ENCODE measurements at regions not wholly inside any gene's neighbourhood (a gene's known extent, or its start where the extent isn't known, plus 50 kb on each side); places are given as distances from the start of the nearest gene placed in this dataset.

DNA sequence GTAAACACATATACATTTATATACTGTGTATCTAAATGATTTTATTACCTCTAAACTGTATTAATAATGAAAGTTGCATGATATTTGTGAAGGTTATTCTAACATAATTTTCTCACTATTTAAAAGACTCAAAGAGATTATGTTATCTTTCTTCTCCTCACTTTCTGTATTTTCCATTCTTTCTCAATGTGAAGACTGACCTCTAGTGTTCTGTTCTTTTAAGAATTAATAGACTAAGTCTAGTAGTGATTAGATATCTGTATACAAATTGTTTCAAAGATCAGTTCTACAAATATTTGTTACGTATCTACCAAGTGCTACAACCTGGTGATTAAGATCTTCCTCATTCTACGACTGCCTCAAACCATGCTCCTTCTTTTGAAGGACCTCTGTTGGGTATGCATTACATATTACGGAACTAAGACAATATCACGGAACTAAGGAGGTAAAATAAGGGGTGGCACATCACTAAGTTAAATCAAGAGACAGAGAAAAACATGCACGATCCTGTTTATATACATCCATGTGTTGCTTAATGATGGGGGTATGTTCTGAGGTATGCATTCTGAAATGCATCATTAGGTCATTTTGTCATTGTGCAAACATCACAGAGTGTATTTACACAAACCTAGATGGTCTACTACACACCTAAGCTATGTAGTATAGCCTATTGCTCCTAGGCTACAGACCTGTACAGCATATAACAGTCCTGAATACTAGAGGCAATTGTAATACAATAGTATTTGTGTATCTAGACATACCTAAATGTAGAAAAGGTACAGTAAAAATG lies 161.5 kb upstream of the KBTBD8 start:
- DNase-seq (ENCODE audit: low read depth, low spot score) (no peak), FAIRE-seq (no peak), ATAC-seq (no peak)
- Histone ChIP-seq H3K27me3 (replicated peaks in 1 of 2; ENCODE audit: control insufficient read depth in 2 of 2, insufficient read depth in 2 of 2, low read length in 1 of 2) (no peaks in the 10 kb centered on the region; a peak in 1 of 4 replicates), H4K20me1 (ENCODE audit: control insufficient read depth, insufficient read depth) (no peaks in the 10 kb centered on the region), H3K4me2 (ENCODE audit: control insufficient read depth, insufficient read depth) (no peak overlapping the region), H3K79me2 (ENCODE audit: control insufficient read depth, insufficient read depth, low read length) (no peaks in the 10 kb centered on the region), H3K9me3 (replicated peaks; ENCODE audit: control insufficient read depth, insufficient read depth, low read length) (no peaks in the 10 kb centered on the region), H3K27ac (ENCODE audit: control insufficient read depth, insufficient read depth) (no peak overlapping the region), H3K4me1 (ENCODE audit: control insufficient read depth, insufficient read depth, low read length) (no peaks in the 10 kb centered on the region), H3K36me3 (ENCODE audit: control insufficient read depth in 2 of 2, insufficient read depth in 2 of 2, low read length in 1 of 2) (no peaks in the 10 kb centered on the region), H3K4me3 (no peak overlapping the region), H3K9ac (ENCODE audit: control insufficient read depth, insufficient read depth, low read length) (no peak overlapping the region), H2AFZ (ENCODE audit: control insufficient read depth, low read depth, low read length) (no peak overlapping the region)
- no TSS peak for BruUV-seq (replicated peaks)
- in situ Hi-C loops (cut with MboI) = no loop called here
- TF ChIP-seq CTCF (IDR thresholded peaks at IDR 0.05 in 2 of 3, conservative IDR thresholded peaks at IDR 0.05 in 1 of 3; ENCODE audit: control insufficient read depth in 2 of 3, extremely low read depth in 1 of 3, insufficient read depth in 1 of 3, low read depth in 3 of 3, low read length in 3 of 3) (peak in 1 of 3 experiments; percentile 7; a peak in 1 of 6 replicates), TAF1 (IDR thresholded peaks at IDR 0.05; ENCODE audit: borderline replicate concordance, low read depth, low read length) (no peak)
- ChIA-PET CTCF (interaction anchor here (0.6 to 1.0 kb wide), 2 partner anchors 14 to 428 kb away, joined by 3 read pairs; no protein-coding TSS in a partner anchor), SMC1A (ENCODE audit: uncharacterized antibody, unreplicated experiment) (no interaction called here), RAD21 (ENCODE audit: unreplicated experiment) (no interaction called here), POLR2A (no interaction called here)
- 52% methylated on average over 5 of the region's 5 CpGs for WGBS (ENCODE audit: insufficient coverage, insufficient replicate concordance, low lambda C conversion rate, missing lambda C conversion rate)
- intact Hi-C loops (cut with micrococcal nuclease; ENCODE audit: unreplicated experiment) = no loop called here

GRCh38 chr3:66838704-66839103 lies 159.4 kb upstream of the KBTBD8 start:
- in situ Hi-C loops (cut with MboI) = no loop called here
- Histone ChIP-seq H3K9ac (ENCODE audit: control insufficient read depth, insufficient read depth, low read length) (no peak overlapping the region), H3K36me3 (ENCODE audit: control insufficient read depth in 2 of 2, insufficient read depth in 2 of 2, low read length in 1 of 2) (no peaks in the 10 kb centered on the region), H3K79me2 (ENCODE audit: control insufficient read depth, insufficient read depth, low read length) (no peaks in the 10 kb centered on the region), H3K9me3 (replicated peaks; ENCODE audit: control insufficient read depth, insufficient read depth, low read length) (no peaks in the 10 kb centered on the region), H3K4me1 (ENCODE audit: control insufficient read depth, insufficient read depth, low read length) (no peaks in the 10 kb centered on the region), H2AFZ (ENCODE audit: control insufficient read depth, low read depth, low read length) (no peak overlapping the region), H4K20me1 (ENCODE audit: control insufficient read depth, insufficient read depth) (no peaks in the 10 kb centered on the region), H3K4me3 (no peak overlapping the region), H3K4me2 (ENCODE audit: control insufficient read depth, insufficient read depth) (no peak overlapping the region), H3K27ac (ENCODE audit: control insufficient read depth, insufficient read depth) (no peak overlapping the region), H3K27me3 (replicated peaks in 1 of 2; ENCODE audit: control insufficient read depth in 2 of 2, insufficient read depth in 2 of 2, low read length in 1 of 2) (no peaks in the 10 kb centered on the region; a peak in 1 of 4 replicates)
- SMC1A ChIA-PET (ENCODE audit: uncharacterized antibody, unreplicated experiment) = no interaction called here
- intact Hi-C loops (cut with micrococcal nuclease; ENCODE audit: unreplicated experiment) = no loop called here
- ATAC-seq (no peak), FAIRE-seq (no peak), DNase-seq (ENCODE audit: low read depth, low spot score) (no peak)
- RAD21 ChIA-PET (ENCODE audit: unreplicated experiment) = no interaction called here
- no peak for TF ChIP-seq RAD51 (IDR thresholded peaks at IDR 0.05)
- no peak for TF ChIP-seq MYB (IDR thresholded peaks at IDR 0.05; ENCODE audit: borderline replicate concordance, low read depth, low read length)
- TF ChIP-seq RB1 (IDR thresholded peaks at IDR 0.05; ENCODE audit: borderline replicate concordance) = no peak
- TF ChIP-seq KDM1A (IDR thresholded peaks at IDR 0.05; ENCODE audit: borderline replicate concordance) = no peak
- TF ChIP-seq HDAC2 (IDR thresholded peaks at IDR 0.05) = no peak
- no peak for TF ChIP-seq SMC3 (IDR thresholded peaks at IDR 0.05; ENCODE audit: borderline replicate concordance, low read length)
- no peak for TF ChIP-seq RAD21 (IDR thresholded peaks at IDR 0.05; ENCODE audit: insufficient read depth, low read depth, low read length)
- 66% methylated on average over 8 of the region's 8 CpGs for WGBS (ENCODE audit: insufficient coverage, insufficient replicate concordance, low lambda C conversion rate, missing lambda C conversion rate)
- no TSS peak for BruUV-seq (replicated peaks)
- POLR2A ChIA-PET = no interaction called here
- CTCF ChIA-PET = no interaction called here

Measured in GM12878 (cell line).